HepG2 (cell line): ENCODE measurements at regions not wholly inside any gene's neighbourhood (a gene's known extent, or its start where the extent isn't known, plus 50 kb on each side); places are given as distances from the start of the nearest gene placed in this dataset.
"Not testable (repeated sequence)": the region's sequence is repeated elsewhere in the genome, so short reads cannot be mapped to it uniquely, and the experiment has no call there.

Experiments
- ATAC-seq: fragments of 200-7000 bp; cut with Tn5 transposase; 3 replicates; pipeline ENCODE4 v1.9.1; 2020; ENCODE audit warnings: mild to moderate bottlenecking, moderate library complexity
- BruUV-seq: library from RNA; stranded (reverse); fragments of 400-500 nt; replicated peaks from 2 replicates; lab custom pipeline; 2021; lab: Mats Ljungman, UMichigan
- CTCF ChIA-PET: fragments of 300-600 bp; formaldehyde crosslinking; extraction: SDS; loops from one replicate; lab custom pipeline; 2021; ENCODE audit warnings: low total read pairs, inconsistent platforms, low intra/inter-chr PET ratio; lab: Yijun Ruan, JAX
- POLR2A ChIA-PET: fragments of 350-600 bp; sonication (Branson Sonifier 250); formaldehyde crosslinking; loops from one replicate; lab custom pipeline; 2020; ENCODE audit warnings: antibody characterized with exemption, inconsistent platforms; lab: Yijun Ruan, JAX
- DNase-seq: peaks from one replicate; pipeline ENCODE4 v3.0.0-alpha.2; 2015; ENCODE audit warnings: low spot score
- FAIRE-seq: peaks from 3 replicates; lab custom pipeline; 2011; peaks lifted over from hg19 to GRCh38; lab: Jason Lieb, UNC
- H2AFZ ChIP-seq: one replicate; pipeline ENCODE4 v1.6.1; 2011; ENCODE audit warnings: low read length, inconsistent platforms
- H3K27ac ChIP-seq: fragments of 300-600 bp; 3 replicates; pipeline ENCODE4 v1.8.0; 2011; ENCODE audit warnings: mixed run types, mild to moderate bottlenecking, mixed read lengths, low read length, inconsistent platforms; ENCODE audit not compliant: insufficient read depth; ENCODE audit errors: extremely low read length
- H3K27me3 ChIP-seq, 2 experiments: fragments of 200-600 bp in 1 of 2; 2 replicates in 1 of 2; 3 replicates in 1 of 2; pipeline versions ENCODE4 v1.6.0 to v1.8.0; 2011; ENCODE audit warnings: low read length in 2 of 2, mild to moderate bottlenecking in 2 of 2, moderate library complexity in 2 of 2, inconsistent platforms in 1 of 2; ENCODE audit not compliant: insufficient read depth in 2 of 2, control insufficient read depth in 1 of 2
- H3K36me3 ChIP-seq, 2 experiments: fragments of 200-600 bp in 1 of 2; replicated peaks in 1 of 2; 2 replicates in 1 of 2; 3 replicates in 1 of 2; pipeline versions ENCODE4 v1.5.1 to v1.8.0; 2011; ENCODE audit warnings: low read length in 2 of 2, inconsistent platforms in 1 of 2; ENCODE audit not compliant: insufficient read depth in 2 of 2, control insufficient read depth in 1 of 2
- H3K4me1 ChIP-seq: 2 replicates; pipeline ENCODE4 v1.5.1; 2012; ENCODE audit warnings: low read length, inconsistent platforms; ENCODE audit not compliant: insufficient read depth
- H3K4me2 ChIP-seq: 2 replicates; pipeline ENCODE4 v1.6.0; 2011; ENCODE audit warnings: low read depth, low read length, inconsistent platforms
- H3K4me3 ChIP-seq, 3 experiments: fragments of 200-600 bp in 1 of 3; sonication (generic), shearing (Covaris generic) in 1 of 3; replicated peaks in 1 of 3; 2 replicates each; pipeline ENCODE4 v1.5.1; 2011 to 2016; ENCODE audit warnings: low read length in 3 of 3, inconsistent platforms in 2 of 3, low read depth in 2 of 3, mild to moderate bottlenecking in 2 of 3, control low read depth in 1 of 3, mixed read lengths in 1 of 3; ENCODE audit not compliant: insufficient read depth in 1 of 3
- H3K79me2 ChIP-seq: one replicate; pipeline ENCODE4 v1.6.1; 2011; ENCODE audit warnings: low read length, inconsistent platforms; ENCODE audit not compliant: insufficient read depth
- H3K9ac ChIP-seq: 2 replicates; pipeline ENCODE4 v1.6.0; 2011; ENCODE audit warnings: mild to moderate bottlenecking, low read depth, low read length, inconsistent platforms; ENCODE audit not compliant: insufficient read depth
- H3K9me3 ChIP-seq: 2 replicates; pipeline ENCODE4 v1.5.1; 2012; ENCODE audit warnings: mild to moderate bottlenecking, low read length
- H4K20me1 ChIP-seq: 2 replicates; pipeline ENCODE4 v1.6.0; 2011; ENCODE audit warnings: inconsistent platforms, mild to moderate bottlenecking, low read length, moderate library complexity; ENCODE audit not compliant: insufficient read depth
- ELF3 ChIP-seq: IDR thresholded peaks from 2 replicates; pipeline ENCODE4 v1.6.1; 2016; ENCODE audit warnings: missing genetic modification reagents, missing compliant biosample characterization
- MED1 ChIP-seq: sonication (generic); formaldehyde crosslinking; IDR thresholded peaks from 2 replicates; pipeline ENCODE4 v1.4.0; 2020; ENCODE audit warnings: missing genetic modification reagents
- RARA ChIP-seq: IDR thresholded peaks from 2 replicates; pipeline ENCODE4 v1.6.1; 2016; ENCODE audit warnings: missing genetic modification reagents, missing compliant biosample characterization
- ZNF362 ChIP-seq: sonication (generic); formaldehyde crosslinking; IDR thresholded peaks from 2 replicates; pipeline ENCODE4 v1.4.0; 2020; ENCODE audit warnings: missing genetic modification reagents, mild to moderate bottlenecking, borderline replicate concordance
- ZNF772 ChIP-seq: sonication (generic); formaldehyde crosslinking; IDR thresholded peaks from 2 replicates; pipeline ENCODE4 v1.5.0; 2020; ENCODE audit warnings: mild to moderate bottlenecking, missing genetic modification reagents
- WGBS: methylation state at CpG from one replicate; pipeline ENCODE4 v1.1.6; 2017; ENCODE audit warnings: low lambda C conversion rate; 5-methylcytosine and 5-hydroxymethylcytosine counted together
- in situ Hi-C: cut with HindIII; loops from 2 replicates; pipeline ENCODE4 v1.10.0; 2017; ENCODE audit warnings: low pct_unique_long_range_greater_than_20kb; ENCODE audit not compliant: extremely low pct_ligation_motif_present
- intact Hi-C: fragments of 100-400 bp; cut with micrococcal nuclease; formaldehyde crosslinking; loops from one replicate; pipeline ENCODE4 v1.10.0; 2022; ENCODE audit not compliant: unreplicated experiment

GRCh38 chr1:58855274-58856165 lies 71.7 kb upstream of the JUN start (continued):
- TF ChIP-seq MED1 (CRISPR knock-in tag), result peak; percentile 38; the same call in 1 of the 2 replicates
- no peak for TF ChIP-seq ZNF772 (CRISPR knock-in tag)
- peak; percentile 26; the same call in 1 of the 2 replicates for TF ChIP-seq RARA (CRISPR knock-in tag)
- peak; percentile 26; the same call in 1 of the 2 replicates for TF ChIP-seq ELF3 (CRISPR knock-in tag)
- no peak for TF ChIP-seq ZNF362 (CRISPR knock-in tag)

- WGBS, result 48% methylated on average over 1 of the region's 1 CpG
- H2AFZ ChIP-seq, ATAC-seq, intact Hi-C loops, DNase-seq, H3K9me3 ChIP-seq, H3K36me3 ChIP-seq, FAIRE-seq, in situ Hi-C loops, H3K4me3 ChIP-seq, H3K27ac ChIP-seq, POLR2A ChIA-PET, H3K79me2 ChIP-seq, CTCF ChIA-PET, BruUV-seq, H3K9ac ChIP-seq, H4K20me1 ChIP-seq, H3K4me2 ChIP-seq: not testable (repeated sequence)
- peaks cover 0 to 13% of the 10 kb centered on the region in 2 experiments; a peak in 3 of 5 replicates for H3K27me3 ChIP-seq
- peaks cover 63% of the 10 kb centered on the region for H3K4me1 ChIP-seq
Measured at GRCh38 chr1:58856281-58856680, 72.4 kb upstream of the JUN start.
